Large intestine (tissue), 3 donors: ENCODE measurements at regions not wholly inside any gene's neighbourhood (a gene's known extent, or its start where the extent isn't known, plus 50 kb on each side); places are given as distances from the start of the nearest gene placed in this dataset.

Experiments used
- DNase-seq, 2 donors: peaks; one replicate each; pipeline versions ENCODE4 v3.0.0 to v3.0.0-alpha.2; 2013
- H3K27ac ChIP-seq: one replicate; pipeline ENCODE4 v1.5.1; 2013; ENCODE audit warnings: low read length
- H3K27me3 ChIP-seq: 2 replicates; pipeline ENCODE4 v1.6.1; 2013; ENCODE audit warnings: low read length; ENCODE audit not compliant: control insufficient read depth, insufficient read depth
- H3K36me3 ChIP-seq: 2 replicates; pipeline ENCODE4 v1.6.1; 2013; ENCODE audit warnings: low read length; ENCODE audit not compliant: control insufficient read depth, insufficient read depth
- H3K4me1 ChIP-seq: one replicate; pipeline ENCODE4 v1.6.1; 2013; ENCODE audit warnings: low read length; ENCODE audit not compliant: control insufficient read depth, insufficient read depth
- H3K4me3 ChIP-seq: one replicate; pipeline ENCODE4 v1.5.1; 2013; ENCODE audit warnings: low read length
- H3K9me3 ChIP-seq: one replicate; pipeline ENCODE4 v1.6.1; 2013; ENCODE audit warnings: mild to moderate bottlenecking, low read depth, low read length, moderate library complexity; ENCODE audit not compliant: control insufficient read depth
- WGBS: methylation state at CpG from one replicate; pipeline ENCODE4 v1.1.5; 2013; ENCODE audit warnings: low lambda C conversion rate; ENCODE audit not compliant: insufficient coverage; 5-methylcytosine and 5-hydroxymethylcytosine counted together

DNA sequence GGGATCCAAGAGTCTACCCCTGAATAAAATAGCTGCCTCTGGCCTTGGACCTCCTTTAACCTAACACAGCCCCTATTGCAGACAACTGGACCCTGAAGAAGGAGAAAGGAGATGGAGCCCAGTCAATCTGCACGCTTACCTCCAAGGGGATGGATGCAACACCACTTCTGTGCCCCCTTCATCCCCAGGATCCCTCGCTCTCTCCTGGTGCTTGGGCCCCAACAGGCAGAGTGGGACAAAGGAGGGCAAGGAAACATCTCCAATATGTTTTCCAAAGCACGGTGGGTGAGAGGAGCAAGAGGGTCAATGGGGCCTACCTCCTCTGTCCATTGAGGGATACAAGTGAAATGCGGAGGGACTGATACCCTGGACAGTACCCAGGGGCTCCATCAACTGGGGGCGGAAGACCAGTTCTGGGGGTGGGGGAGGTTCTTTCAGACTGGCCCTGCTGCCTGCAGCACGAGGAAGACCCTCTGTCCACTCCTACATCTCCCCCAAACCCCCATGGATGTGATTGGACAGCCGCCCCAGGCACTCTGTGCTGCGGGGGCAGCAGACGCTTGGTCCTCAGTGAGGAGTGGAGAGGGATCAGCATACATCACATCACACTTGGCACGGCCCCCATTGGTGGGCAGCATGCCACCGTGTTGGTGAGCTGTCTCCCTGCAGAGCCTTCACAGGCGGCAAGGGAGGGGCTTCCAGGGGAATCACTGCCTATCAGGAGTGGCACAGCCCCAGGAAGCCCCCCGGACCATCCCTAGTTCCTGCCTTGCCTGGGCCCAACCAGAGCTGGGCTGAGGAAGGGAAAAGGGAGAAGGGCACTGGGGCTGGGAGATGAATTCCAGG, 70.6 kb downstream of the MRPL14 start:
- no CpG with 5 or more reads among the region's 13 CpGs for WGBS
- Histone ChIP-seq H3K4me1 (peaks cover 8% of the 10 kb centered on the region), H3K4me3 (no peak overlapping the region), H3K27ac (peak overlapping the region; percentile 22), H3K36me3 (no peaks in the 10 kb centered on the region), H3K27me3 (no peaks in the 10 kb centered on the region), H3K9me3 (no peaks in the 10 kb centered on the region)
- DNase-seq = peak in 1 of 2 donors; percentile 51

DNA sequence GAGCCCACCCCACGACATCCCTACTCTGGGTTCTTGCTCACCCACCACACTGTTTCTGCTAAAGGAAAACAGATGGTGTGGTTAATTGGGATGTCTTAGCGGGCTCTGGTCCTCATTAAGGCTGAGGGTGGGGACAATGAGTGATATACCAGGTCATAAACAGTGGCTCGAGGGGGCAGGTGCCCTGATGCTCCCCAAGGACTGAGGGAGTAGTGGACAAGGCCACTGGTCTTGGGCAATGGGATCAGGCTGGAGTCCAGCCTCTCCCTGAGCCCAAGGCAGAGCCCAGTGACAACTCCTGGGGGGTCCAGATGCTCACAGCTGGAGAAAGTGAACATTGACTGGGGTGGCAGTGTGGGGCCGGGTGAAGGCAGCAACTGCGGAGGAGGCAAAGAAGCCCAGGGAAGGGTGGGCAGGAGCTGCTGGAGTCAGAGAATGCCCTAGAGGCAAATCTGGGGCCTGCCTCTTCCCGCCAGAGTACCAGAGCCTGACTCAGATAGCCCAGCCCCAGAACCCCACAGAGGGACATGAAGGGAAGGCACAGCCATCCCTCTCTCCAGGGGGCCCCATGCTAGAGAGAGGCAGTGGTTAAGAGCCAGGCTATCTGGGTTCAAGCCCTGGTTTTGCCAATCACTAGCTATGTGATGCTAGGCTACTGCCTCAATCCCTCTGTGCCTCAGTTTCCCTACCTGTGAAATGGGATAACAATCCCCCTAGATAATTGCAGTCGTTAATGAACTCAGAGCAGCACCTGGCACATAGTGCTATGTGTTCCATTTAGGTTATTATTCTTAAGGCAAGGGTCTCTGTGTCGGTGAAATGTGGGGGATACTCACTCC, 72.3 kb downstream of the MRPL14 start:
- Histone ChIP-seq H3K36me3 (no peaks in the 10 kb centered on the region), H3K4me3 (no peak overlapping the region), H3K27me3 (no peaks in the 10 kb centered on the region), H3K4me1 (peaks cover 18% of the 10 kb centered on the region), H3K27ac (no peak overlapping the region), H3K9me3 (no peaks in the 10 kb centered on the region)
- WGBS = no CpG with 5 or more reads among the region's 8 CpGs
- DNase-seq = no peak

DNA sequence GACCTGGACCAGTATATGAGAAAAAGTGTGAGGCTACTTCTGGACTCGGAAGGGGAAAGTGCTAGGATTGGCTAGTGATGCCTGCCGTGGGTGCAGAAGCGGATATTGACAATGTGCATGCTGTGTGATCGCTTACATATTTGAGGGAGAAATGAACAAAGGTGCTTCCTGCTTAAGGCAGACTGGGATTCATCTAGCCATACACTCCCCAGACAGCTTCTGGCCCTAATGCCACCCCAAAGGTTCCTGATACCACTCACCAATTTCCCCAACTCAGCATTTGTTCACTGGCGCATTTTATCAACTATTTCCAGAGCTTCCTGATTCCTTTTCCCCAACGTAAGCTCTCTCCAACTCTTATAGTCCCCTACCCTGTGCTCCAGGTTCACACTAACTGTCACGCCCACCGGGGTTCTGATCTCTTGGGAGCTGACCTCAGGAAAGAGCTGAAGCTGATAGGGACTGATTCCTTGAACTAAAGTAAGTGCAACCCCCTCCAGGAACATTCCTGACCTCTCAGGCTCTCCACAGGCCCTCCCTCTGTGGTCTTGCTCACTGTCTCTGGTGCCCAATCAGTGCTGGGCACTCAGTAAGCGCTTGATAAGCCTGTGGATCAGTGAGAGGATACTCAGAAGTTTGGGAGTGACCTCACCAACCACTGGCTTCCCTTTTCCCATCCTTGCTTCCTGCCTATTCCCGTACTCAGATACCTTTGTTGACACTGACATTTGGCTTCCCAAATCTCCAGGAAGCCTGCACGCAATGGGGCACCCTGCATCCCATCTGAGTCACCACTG, 73.3 kb downstream of the MRPL14 start:
- WGBS = 53% methylated on average over 2 of the region's 11 CpGs
- no peak for DNase-seq
- H3K36me3 ChIP-seq = no peaks in the 10 kb centered on the region
- no peaks in the 10 kb centered on the region for H3K9me3 ChIP-seq
- H3K4me1 ChIP-seq = peaks cover 27% of the 10 kb centered on the region
- no peak overlapping the region for H3K27ac ChIP-seq
- no peaks in the 10 kb centered on the region for H3K27me3 ChIP-seq
- no peak overlapping the region for H3K4me3 ChIP-seq

DNA sequence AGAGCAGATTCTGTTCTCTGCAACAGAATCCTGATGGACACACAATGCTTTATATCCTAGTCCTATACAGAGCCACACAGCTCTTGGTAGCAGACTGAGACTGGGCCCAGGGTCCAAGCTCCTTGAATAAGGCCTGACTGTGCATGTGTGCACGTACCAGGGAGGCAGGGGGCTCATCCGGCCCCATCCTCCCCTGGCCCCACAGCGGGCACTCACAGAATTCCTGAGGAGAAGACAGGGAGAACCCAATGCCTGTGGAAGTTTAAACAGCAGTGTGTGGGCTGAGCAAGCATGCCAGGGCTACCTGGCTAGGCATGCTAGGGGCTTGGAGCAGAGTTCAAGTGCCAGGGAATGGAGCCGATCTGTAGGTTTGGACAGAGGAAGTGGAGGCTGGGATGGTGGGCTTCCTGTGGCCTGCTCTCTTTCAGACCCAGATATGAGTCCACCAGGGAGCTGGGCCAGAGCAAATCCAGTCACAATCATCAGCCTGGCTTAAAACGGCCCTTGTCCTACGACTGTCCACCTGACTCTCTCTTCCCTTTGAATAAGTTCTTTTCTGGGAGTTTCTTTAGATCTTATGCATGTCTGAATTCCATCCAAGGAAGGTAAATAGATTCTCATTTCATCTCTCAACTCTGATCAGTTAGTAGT, 74.0 kb downstream of the MRPL14 start:
- no peak overlapping the region for H3K4me3 ChIP-seq
- H3K27me3 ChIP-seq = no peaks in the 10 kb centered on the region
- no peak overlapping the region for H3K27ac ChIP-seq
- no peak for DNase-seq
- no peaks in the 10 kb centered on the region for H3K36me3 ChIP-seq
- no CpG with 5 or more reads among the region's 6 CpGs for WGBS
- peaks cover 27% of the 10 kb centered on the region for H3K4me1 ChIP-seq
- no peaks in the 10 kb centered on the region for H3K9me3 ChIP-seq

- DNase-seq = peak in 1 of 2 donors; percentile 25
- Histone ChIP-seq H3K36me3 (no peaks in the 10 kb centered on the region), H3K4me3 (no peak overlapping the region), H3K4me1 (peaks cover 25% of the 10 kb centered on the region), H3K27me3 (no peaks in the 10 kb centered on the region), H3K9me3 (no peaks in the 10 kb centered on the region), H3K27ac (no peak overlapping the region)
- WGBS = no CpG with 5 or more reads among the region's 4 CpGs
Measured at GRCh38 chr6:44052419-44053023, 74.7 kb downstream of the MRPL14 start.

DNA sequence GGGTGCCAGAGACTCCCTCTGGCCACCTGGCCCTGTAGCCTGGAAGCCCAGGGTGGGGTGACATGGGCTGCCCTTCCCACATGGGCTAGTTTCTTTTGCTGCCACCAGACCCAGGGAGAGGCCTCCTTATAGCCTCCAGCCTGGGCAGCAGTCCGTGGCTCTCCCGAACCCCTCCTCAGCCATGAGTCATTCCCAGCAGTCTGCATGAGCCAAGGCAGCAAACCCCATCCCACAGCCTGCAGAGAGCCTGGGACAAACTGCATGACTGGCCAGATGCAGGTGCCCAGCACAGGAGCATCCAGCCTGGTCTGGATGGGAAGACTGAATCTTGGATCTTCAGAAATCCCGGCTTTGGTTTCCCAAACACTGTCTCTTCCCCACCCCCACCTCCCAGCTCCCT, 75.7 kb downstream of the MRPL14 start:
- no peaks in the 10 kb centered on the region for H3K36me3 ChIP-seq
- H3K4me3 ChIP-seq = no peak overlapping the region
- peaks cover 25% of the 10 kb centered on the region for H3K4me1 ChIP-seq
- no peaks in the 10 kb centered on the region for H3K27me3 ChIP-seq
- 100% methylated on average over 1 of the region's 3 CpGs for WGBS
- H3K27ac ChIP-seq = no peak overlapping the region
- no peaks in the 10 kb centered on the region for H3K9me3 ChIP-seq
- DNase-seq = no peak

- no CpG with 5 or more reads among the region's 7 CpGs for WGBS
- H3K27ac ChIP-seq = peak overlapping the region; percentile 45
Measured at GRCh38 chr6:44050872-44051505, 76.3 kb downstream of the MRPL14 start.

GRCh38 chr6:44049989-44050871, 77.0 kb downstream of the MRPL14 start:
- no peak for DNase-seq
- Histone ChIP-seq H3K27me3 (no peaks in the 10 kb centered on the region), H3K4me3 (no peak overlapping the region), H3K9me3 (no peaks in the 10 kb centered on the region), H3K27ac (peak overlapping the region; percentile 45), H3K4me1 (peaks cover 25% of the 10 kb centered on the region), H3K36me3 (no peaks in the 10 kb centered on the region)
- WGBS = no CpG with 5 or more reads among the region's 6 CpGs

More at GRCh38 chr6:44050872-44051505, 76.3 kb downstream of the MRPL14 start:
- H3K36me3 ChIP-seq = no peaks in the 10 kb centered on the region
- no peaks in the 10 kb centered on the region for H3K9me3 ChIP-seq
- no peak for DNase-seq
- peaks cover 25% of the 10 kb centered on the region for H3K4me1 ChIP-seq
- no peaks in the 10 kb centered on the region for H3K27me3 ChIP-seq
- no peak overlapping the region for H3K4me3 ChIP-seq
